Upper lobe of left lung (tissue), 4 donors: ENCODE measurements at regions not wholly inside any gene's neighbourhood (a gene's known extent, or its start where the extent isn't known, plus 50 kb on each side); places are given as distances from the start of the nearest gene placed in this dataset.

Experiments used
- POLR2A ChIP-seq, 4 donors: fragments of 450-650 bp; IDR thresholded peaks; one replicate each; pipeline ENCODE4 v1.5.1; 2016 to 2017; ENCODE audit warnings: antibody characterized with exemption in 4 of 4, mild to moderate bottlenecking in 2 of 4
- TF ChIP-seq, protein P1 (sequence below), 6 experiments: fragments of 450-650 bp in 4 of 6; fragments of 200-600 bp in 2 of 6; sonication (generic) in 2 of 6; IDR thresholded peaks; one replicate each; pipeline ENCODE4 v1.5.1; 2016 to 2019; ENCODE audit warnings: antibody characterized with exemption in 6 of 6

DNA sequence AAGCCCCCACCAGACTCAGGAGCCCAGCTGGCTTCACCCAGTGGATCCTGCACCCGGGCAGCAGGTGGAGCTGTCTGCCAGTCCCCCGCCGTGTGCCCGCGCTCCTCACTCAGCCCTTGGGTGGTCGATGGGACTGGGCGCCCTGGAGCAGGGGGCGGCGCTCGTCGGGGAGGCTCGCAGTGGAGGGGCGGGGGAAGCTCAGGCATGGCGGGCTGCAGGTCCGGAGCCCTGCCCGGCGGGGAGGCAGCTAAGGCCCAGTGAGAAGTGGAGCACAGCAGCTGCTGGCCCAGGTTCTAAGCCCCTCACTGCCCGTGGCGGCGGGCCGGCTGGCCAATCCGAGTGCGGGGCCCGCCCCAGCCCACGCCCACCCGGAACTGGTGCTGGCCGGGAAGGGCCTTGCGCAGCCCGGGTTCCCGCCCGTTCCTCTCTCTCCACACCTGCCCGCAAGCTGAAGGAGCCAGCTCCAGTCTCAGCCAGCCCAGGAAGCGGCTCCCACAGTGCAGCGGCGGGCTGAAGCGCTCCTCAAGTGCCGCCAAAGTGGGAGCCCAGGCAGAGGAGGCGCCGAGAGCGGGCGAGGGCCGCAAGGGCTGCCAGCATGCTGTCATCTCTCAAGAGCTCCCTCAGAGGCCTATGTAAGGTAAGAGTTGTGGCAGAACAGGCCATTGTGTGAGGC is 1307.8 kb upstream of the TMEFF2 start:
- TF ChIP-seq, protein P1, sequence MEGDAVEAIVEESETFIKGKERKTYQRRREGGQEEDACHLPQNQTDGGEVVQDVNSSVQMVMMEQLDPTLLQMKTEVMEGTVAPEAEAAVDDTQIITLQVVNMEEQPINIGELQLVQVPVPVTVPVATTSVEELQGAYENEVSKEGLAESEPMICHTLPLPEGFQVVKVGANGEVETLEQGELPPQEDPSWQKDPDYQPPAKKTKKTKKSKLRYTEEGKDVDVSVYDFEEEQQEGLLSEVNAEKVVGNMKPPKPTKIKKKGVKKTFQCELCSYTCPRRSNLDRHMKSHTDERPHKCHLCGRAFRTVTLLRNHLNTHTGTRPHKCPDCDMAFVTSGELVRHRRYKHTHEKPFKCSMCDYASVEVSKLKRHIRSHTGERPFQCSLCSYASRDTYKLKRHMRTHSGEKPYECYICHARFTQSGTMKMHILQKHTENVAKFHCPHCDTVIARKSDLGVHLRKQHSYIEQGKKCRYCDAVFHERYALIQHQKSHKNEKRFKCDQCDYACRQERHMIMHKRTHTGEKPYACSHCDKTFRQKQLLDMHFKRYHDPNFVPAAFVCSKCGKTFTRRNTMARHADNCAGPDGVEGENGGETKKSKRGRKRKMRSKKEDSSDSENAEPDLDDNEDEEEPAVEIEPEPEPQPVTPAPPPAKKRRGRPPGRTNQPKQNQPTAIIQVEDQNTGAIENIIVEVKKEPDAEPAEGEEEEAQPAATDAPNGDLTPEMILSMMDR (IDR thresholded peaks at IDR 0.05), result no peak
- TF ChIP-seq POLR2A (IDR thresholded peaks at IDR 0.05), result no peak
